WTC11 (cell line): ENCODE measurements at regions not wholly inside any gene's neighbourhood (a gene's known extent, or its start where the extent isn't known, plus 50 kb on each side); places are given as distances from the start of the nearest gene placed in this dataset.

Source experiments
- ATAC-seq: fragments of 200-7000 bp; cut with Tn5 transposase; 2 replicates; pipeline ENCODE4 v1.10.0; 2021; ENCODE audit warnings: mild to moderate bottlenecking, moderate library complexity
- CTCF ChIA-PET: fragments of 300-600 bp; sonication (Branson Sonifier 250); formaldehyde crosslinking; loops from one replicate; lab custom pipeline; 2021; ENCODE audit warnings: antibody characterized with exemption; lab: Charles Lee
- POLR2A ChIA-PET: fragments of 350-600 bp; sonication (Branson Sonifier 250); formaldehyde crosslinking; loops from one replicate; lab custom pipeline; 2021; ENCODE audit warnings: antibody characterized with exemption; lab: Charles Lee
- DNase-seq: peaks from one replicate; pipeline ENCODE4 v3.0.0; 2021; ENCODE audit warnings: low spot score
- H3K27ac Mint-ChIP-seq: 2 replicates; pipeline ENCODE4 v1.8.0; 2021; ENCODE audit warnings: mixed read lengths
- H3K27me3 Mint-ChIP-seq: 2 replicates; pipeline ENCODE4 v1.8.0; 2021; ENCODE audit warnings: low read depth, mild to moderate bottlenecking, moderate library complexity, mixed read lengths
- H3K36me3 Mint-ChIP-seq: 2 replicates; pipeline ENCODE4 v1.8.0; 2021; ENCODE audit warnings: mixed read lengths
- H3K4me1 Mint-ChIP-seq: 2 replicates; pipeline ENCODE4 v1.8.0; 2022; ENCODE audit warnings: mixed read lengths
- H3K4me3 Mint-ChIP-seq: 2 replicates; pipeline ENCODE4 v1.8.0; 2021; ENCODE audit warnings: mild to moderate bottlenecking, moderate library complexity, mixed read lengths
- H3K9me3 Mint-ChIP-seq: 2 replicates; pipeline ENCODE4 v1.8.0; 2021; ENCODE audit warnings: mixed read lengths
- CREM ChIP-seq: sonication (generic); formaldehyde crosslinking; IDR thresholded peaks from 2 replicates; pipeline ENCODE4 v1.8.1; 2022; ENCODE audit warnings: mild to moderate bottlenecking, missing genetic modification reagents, moderate library complexity
- ELF4 ChIP-seq: sonication (generic); formaldehyde crosslinking; IDR thresholded peaks from 2 replicates; pipeline ENCODE4 v1.8.1; 2022; ENCODE audit warnings: low read depth, mild to moderate bottlenecking, moderate library complexity, missing genetic modification reagents
- EMX1 ChIP-seq: fragments of 250-450 bp; sonication (Bioruptor Pico); IDR thresholded peaks from 2 replicates; pipeline ENCODE4 v1.8.0; 2021; ENCODE audit warnings: mild to moderate bottlenecking
- ESRRA ChIP-seq: sonication (generic); formaldehyde crosslinking; IDR thresholded peaks from 2 replicates; pipeline ENCODE4 v1.8.1; 2022; ENCODE audit warnings: mild to moderate bottlenecking, missing genetic modification reagents, borderline replicate concordance
- FOXK1 ChIP-seq: sonication (generic); formaldehyde crosslinking; IDR thresholded peaks from 2 replicates; pipeline ENCODE4 v1.8.0; 2022; ENCODE audit warnings: mild to moderate bottlenecking, moderate library complexity, missing genetic modification reagents
- GTF2I ChIP-seq: fragments of 250-450 bp; sonication (Bioruptor Pico); conservative IDR thresholded peaks from 2 replicates; pipeline ENCODE4 v1.4.0; 2021; ENCODE audit warnings: mild to moderate bottlenecking
- IRF2 ChIP-seq: sonication (generic); formaldehyde crosslinking; IDR thresholded peaks from 2 replicates; pipeline ENCODE4 v1.8.0; 2022; ENCODE audit warnings: low read depth, missing genetic modification reagents, borderline replicate concordance
- NFYB ChIP-seq: sonication (generic); formaldehyde crosslinking; conservative IDR thresholded peaks from 2 replicates; pipeline ENCODE4 v1.8.0; 2022; ENCODE audit warnings: low read depth, missing genetic modification reagents
- RELA ChIP-seq: sonication (generic); formaldehyde crosslinking; IDR thresholded peaks from 2 replicates; pipeline ENCODE4 v1.8.1; 2022; ENCODE audit warnings: missing genetic modification reagents, mild to moderate bottlenecking, borderline replicate concordance
- SMAD3 ChIP-seq: sonication (generic); formaldehyde crosslinking; IDR thresholded peaks from 2 replicates; pipeline ENCODE4 v1.8.0; 2022; ENCODE audit warnings: missing genetic modification reagents, mild to moderate bottlenecking, borderline replicate concordance
- TCF7 ChIP-seq: sonication (generic); formaldehyde crosslinking; IDR thresholded peaks from 2 replicates; pipeline ENCODE4 v1.8.0; 2022; ENCODE audit warnings: mild to moderate bottlenecking, low read depth, missing genetic modification reagents, moderate library complexity
- TEAD1 ChIP-seq: sonication (generic); formaldehyde crosslinking; IDR thresholded peaks from 2 replicates; pipeline ENCODE4 v1.8.0; 2022; ENCODE audit warnings: mild to moderate bottlenecking, missing genetic modification reagents
- TEAD4 ChIP-seq: sonication (generic); formaldehyde crosslinking; IDR thresholded peaks from 2 replicates; pipeline ENCODE4 v1.8.0; 2022; ENCODE audit warnings: mild to moderate bottlenecking, missing genetic modification reagents
- ZNF138 ChIP-seq: sonication (generic); formaldehyde crosslinking; conservative IDR thresholded peaks from 2 replicates; pipeline ENCODE4 v1.8.1; 2022; ENCODE audit warnings: mild to moderate bottlenecking, moderate library complexity, missing genetic modification reagents
- ZNF232 ChIP-seq: sonication (generic); formaldehyde crosslinking; IDR thresholded peaks from 2 replicates; pipeline ENCODE4 v1.8.0; 2022; ENCODE audit warnings: mild to moderate bottlenecking, missing genetic modification reagents
- ZNF263 ChIP-seq: sonication (generic); formaldehyde crosslinking; IDR thresholded peaks from 2 replicates; pipeline ENCODE4 v1.8.1; 2022; ENCODE audit warnings: low read depth, mild to moderate bottlenecking, moderate library complexity, missing genetic modification reagents
- ZNF396 ChIP-seq: fragments of 250-450 bp; sonication (Bioruptor Pico); IDR thresholded peaks from 2 replicates; pipeline ENCODE4 v1.8.0; 2021; ENCODE audit warnings: mild to moderate bottlenecking, moderate library complexity, borderline replicate concordance
- ZNF416 ChIP-seq: fragments of 250-450 bp; sonication (Bioruptor Pico); IDR thresholded peaks from 2 replicates; pipeline ENCODE4 v1.9.0; 2021; ENCODE audit warnings: mild to moderate bottlenecking, inconsistent platforms
- ZNF671 ChIP-seq: fragments of 250-450 bp; sonication (Bioruptor Pico); IDR thresholded peaks from 2 replicates; pipeline ENCODE4 v1.8.0; 2021; ENCODE audit warnings: mild to moderate bottlenecking
- TF ChIP-seq, protein P1 (sequence below): fragments of 250-450 bp; sonication (Bioruptor Pico); IDR thresholded peaks from 2 replicates; pipeline ENCODE4 v1.9.0; 2021; ENCODE audit warnings: mild to moderate bottlenecking, borderline replicate concordance
- TF ChIP-seq, protein P2 (sequence below): fragments of 250-450 bp; sonication (Bioruptor Pico); IDR thresholded peaks from 2 replicates; pipeline ENCODE4 v1.8.0; 2021; ENCODE audit warnings: mild to moderate bottlenecking
- TF ChIP-seq, protein P3 (sequence below): sonication (generic); formaldehyde crosslinking; IDR thresholded peaks from 2 replicates; pipeline ENCODE4 v1.8.1; 2022; ENCODE audit warnings: mild to moderate bottlenecking, moderate library complexity, missing genetic modification reagents
- TF ChIP-seq, protein P4 (sequence below): sonication (generic); formaldehyde crosslinking; IDR thresholded peaks from 2 replicates; pipeline ENCODE4 v1.8.1; 2023; ENCODE audit warnings: mild to moderate bottlenecking, missing genetic modification reagents
- TF ChIP-seq, protein P5 (sequence below): sonication (generic); formaldehyde crosslinking; IDR thresholded peaks from 2 replicates; pipeline ENCODE4 v1.8.1; 2023; ENCODE audit warnings: mild to moderate bottlenecking, missing genetic modification reagents, moderate library complexity
- TF ChIP-seq, protein P6 (sequence below): sonication (generic); formaldehyde crosslinking; conservative IDR thresholded peaks from 2 replicates; pipeline ENCODE4 v1.8.1; 2023; ENCODE audit warnings: mild to moderate bottlenecking, low read depth, missing genetic modification reagents, moderate library complexity

DNA sequence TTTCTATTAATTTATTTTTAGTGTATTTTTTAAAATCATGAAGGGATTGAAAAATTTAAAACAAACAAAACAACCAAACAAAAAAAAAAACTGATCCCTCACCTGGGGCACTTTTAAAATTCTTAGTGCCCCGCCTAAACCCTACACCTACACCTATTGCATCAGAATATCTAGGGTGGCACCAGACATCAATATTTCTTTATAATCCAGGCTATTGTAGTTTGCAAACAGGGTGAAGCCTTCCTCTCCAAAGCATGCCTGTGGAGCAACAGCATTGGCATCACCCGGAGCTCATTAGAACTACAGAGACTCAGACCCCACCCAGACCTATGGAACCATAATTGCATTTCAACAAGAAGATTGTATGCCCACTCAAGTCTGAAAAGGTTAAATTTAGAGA is 54.9 kb upstream of the ACP3 start (continued):
- TF ChIP-seq, protein P1, sequence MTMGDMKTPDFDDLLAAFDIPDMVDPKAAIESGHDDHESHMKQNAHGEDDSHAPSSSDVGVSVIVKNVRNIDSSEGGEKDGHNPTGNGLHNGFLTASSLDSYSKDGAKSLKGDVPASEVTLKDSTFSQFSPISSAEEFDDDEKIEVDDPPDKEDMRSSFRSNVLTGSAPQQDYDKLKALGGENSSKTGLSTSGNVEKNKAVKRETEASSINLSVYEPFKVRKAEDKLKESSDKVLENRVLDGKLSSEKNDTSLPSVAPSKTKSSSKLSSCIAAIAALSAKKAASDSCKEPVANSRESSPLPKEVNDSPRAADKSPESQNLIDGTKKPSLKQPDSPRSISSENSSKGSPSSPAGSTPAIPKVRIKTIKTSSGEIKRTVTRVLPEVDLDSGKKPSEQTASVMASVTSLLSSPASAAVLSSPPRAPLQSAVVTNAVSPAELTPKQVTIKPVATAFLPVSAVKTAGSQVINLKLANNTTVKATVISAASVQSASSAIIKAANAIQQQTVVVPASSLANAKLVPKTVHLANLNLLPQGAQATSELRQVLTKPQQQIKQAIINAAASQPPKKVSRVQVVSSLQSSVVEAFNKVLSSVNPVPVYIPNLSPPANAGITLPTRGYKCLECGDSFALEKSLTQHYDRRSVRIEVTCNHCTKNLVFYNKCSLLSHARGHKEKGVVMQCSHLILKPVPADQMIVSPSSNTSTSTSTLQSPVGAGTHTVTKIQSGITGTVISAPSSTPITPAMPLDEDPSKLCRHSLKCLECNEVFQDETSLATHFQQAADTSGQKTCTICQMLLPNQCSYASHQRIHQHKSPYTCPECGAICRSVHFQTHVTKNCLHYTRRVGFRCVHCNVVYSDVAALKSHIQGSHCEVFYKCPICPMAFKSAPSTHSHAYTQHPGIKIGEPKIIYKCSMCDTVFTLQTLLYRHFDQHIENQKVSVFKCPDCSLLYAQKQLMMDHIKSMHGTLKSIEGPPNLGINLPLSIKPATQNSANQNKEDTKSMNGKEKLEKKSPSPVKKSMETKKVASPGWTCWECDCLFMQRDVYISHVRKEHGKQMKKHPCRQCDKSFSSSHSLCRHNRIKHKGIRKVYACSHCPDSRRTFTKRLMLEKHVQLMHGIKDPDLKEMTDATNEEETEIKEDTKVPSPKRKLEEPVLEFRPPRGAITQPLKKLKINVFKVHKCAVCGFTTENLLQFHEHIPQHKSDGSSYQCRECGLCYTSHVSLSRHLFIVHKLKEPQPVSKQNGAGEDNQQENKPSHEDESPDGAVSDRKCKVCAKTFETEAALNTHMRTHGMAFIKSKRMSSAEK (CRISPR knock-in tag), result no peak
- TF ChIP-seq CREM (no peak), SMAD3 (no peak), ZNF138 (CRISPR knock-in tag) (no peak), FOXK1 (no peak), ELF4 (no peak)

DNA sequence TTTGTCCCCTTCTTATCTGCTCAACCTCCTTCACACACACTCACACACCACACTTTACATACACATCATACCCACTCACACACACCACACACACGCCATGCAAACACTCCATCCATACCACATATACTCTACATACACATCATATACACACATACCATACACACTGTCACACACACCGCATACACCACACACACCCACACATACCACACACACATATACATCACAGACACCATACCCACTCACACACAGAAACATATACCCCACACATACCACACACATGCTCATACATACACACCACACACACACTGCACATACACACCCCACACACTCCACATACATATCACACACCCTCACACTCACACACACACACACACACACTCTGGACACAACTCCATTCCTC is 54.3 kb upstream of the ACP3 start:
- no peak for ATAC-seq
- DNase-seq, result no peak
- ChIA-PET POLR2A (no interaction called here), CTCF (no interaction called here)
- no peak overlapping the region for H3K27ac Mint-ChIP-seq
- peaks cover 11% of the 10 kb centered on the region for H3K4me1 Mint-ChIP-seq
- no peaks in the 10 kb centered on the region for H3K27me3 Mint-ChIP-seq
- peaks cover under 1% of the 10 kb centered on the region; the same call in 1 of the 2 replicates for H3K9me3 Mint-ChIP-seq
- no peaks in the 10 kb centered on the region for H3K36me3 Mint-ChIP-seq
- TF ChIP-seq ZNF416 (no peak), ZNF396 (CRISPR knock-in tag) (no peak), GTF2I (CRISPR knock-in tag) (no peak), ZNF232 (CRISPR knock-in tag) (no peak), TEAD4 (CRISPR knock-in tag) (no peak), TCF7 (CRISPR knock-in tag) (no peak), ESRRA (CRISPR knock-in tag) (no peak), ZNF263 (CRISPR knock-in tag) (no peak), RELA (CRISPR knock-in tag) (no peak), ZNF671 (CRISPR knock-in tag) (no peak)
- TF ChIP-seq, protein P2, sequence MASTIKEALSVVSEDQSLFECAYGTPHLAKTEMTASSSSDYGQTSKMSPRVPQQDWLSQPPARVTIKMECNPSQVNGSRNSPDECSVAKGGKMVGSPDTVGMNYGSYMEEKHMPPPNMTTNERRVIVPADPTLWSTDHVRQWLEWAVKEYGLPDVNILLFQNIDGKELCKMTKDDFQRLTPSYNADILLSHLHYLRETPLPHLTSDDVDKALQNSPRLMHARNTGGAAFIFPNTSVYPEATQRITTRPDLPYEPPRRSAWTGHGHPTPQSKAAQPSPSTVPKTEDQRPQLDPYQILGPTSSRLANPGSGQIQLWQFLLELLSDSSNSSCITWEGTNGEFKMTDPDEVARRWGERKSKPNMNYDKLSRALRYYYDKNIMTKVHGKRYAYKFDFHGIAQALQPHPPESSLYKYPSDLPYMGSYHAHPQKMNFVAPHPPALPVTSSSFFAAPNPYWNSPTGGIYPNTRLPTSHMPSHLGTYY (CRISPR knock-in tag), result no peak
- TF ChIP-seq, protein P3, sequence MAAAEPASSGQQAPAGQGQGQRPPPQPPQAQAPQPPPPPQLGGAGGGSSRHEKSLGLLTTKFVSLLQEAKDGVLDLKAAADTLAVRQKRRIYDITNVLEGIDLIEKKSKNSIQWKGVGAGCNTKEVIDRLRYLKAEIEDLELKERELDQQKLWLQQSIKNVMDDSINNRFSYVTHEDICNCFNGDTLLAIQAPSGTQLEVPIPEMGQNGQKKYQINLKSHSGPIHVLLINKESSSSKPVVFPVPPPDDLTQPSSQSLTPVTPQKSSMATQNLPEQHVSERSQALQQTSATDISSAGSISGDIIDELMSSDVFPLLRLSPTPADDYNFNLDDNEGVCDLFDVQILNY (CRISPR knock-in tag), result no peak
- TF ChIP-seq, protein P4, sequence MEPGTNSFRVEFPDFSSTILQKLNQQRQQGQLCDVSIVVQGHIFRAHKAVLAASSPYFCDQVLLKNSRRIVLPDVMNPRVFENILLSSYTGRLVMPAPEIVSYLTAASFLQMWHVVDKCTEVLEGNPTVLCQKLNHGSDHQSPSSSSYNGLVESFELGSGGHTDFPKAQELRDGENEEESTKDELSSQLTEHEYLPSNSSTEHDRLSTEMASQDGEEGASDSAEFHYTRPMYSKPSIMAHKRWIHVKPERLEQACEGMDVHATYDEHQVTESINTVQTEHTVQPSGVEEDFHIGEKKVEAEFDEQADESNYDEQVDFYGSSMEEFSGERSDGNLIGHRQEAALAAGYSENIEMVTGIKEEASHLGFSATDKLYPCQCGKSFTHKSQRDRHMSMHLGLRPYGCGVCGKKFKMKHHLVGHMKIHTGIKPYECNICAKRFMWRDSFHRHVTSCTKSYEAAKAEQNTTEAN, result no peak
- no peak overlapping the region for H3K4me3 Mint-ChIP-seq

DNA sequence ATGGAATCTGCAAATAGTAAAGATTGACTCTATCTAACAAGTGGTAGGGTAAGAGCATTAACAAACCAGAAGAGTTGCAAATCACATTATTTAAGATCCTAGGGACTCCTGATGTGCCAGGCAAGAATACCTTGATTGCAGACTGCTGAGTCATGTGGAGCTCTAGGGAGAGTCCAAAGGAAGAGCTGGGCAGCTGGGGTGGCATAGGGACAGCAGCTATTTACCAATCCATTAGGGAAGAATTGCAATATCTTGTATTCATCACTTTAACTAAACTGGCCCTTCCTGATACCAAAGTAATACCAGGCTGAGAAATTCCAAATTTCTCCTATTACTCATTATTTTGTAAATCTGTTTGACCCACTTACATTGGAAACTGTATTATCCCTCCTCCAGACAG is 52.2 kb upstream of the ACP3 start:
- H3K27ac Mint-ChIP-seq, result no peak overlapping the region
- POLR2A ChIA-PET, result no interaction called here
- TF ChIP-seq, protein P5, sequence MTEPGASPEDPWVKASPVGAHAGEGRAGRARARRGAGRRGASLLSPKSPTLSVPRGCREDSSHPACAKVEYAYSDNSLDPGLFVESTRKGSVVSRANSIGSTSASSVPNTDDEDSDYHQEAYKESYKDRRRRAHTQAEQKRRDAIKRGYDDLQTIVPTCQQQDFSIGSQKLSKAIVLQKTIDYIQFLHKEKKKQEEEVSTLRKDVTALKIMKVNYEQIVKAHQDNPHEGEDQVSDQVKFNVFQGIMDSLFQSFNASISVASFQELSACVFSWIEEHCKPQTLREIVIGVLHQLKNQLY (CRISPR knock-in tag), result no peak
- no peak for TF ChIP-seq EMX1 (CRISPR knock-in tag)
- TF ChIP-seq, protein P6, sequence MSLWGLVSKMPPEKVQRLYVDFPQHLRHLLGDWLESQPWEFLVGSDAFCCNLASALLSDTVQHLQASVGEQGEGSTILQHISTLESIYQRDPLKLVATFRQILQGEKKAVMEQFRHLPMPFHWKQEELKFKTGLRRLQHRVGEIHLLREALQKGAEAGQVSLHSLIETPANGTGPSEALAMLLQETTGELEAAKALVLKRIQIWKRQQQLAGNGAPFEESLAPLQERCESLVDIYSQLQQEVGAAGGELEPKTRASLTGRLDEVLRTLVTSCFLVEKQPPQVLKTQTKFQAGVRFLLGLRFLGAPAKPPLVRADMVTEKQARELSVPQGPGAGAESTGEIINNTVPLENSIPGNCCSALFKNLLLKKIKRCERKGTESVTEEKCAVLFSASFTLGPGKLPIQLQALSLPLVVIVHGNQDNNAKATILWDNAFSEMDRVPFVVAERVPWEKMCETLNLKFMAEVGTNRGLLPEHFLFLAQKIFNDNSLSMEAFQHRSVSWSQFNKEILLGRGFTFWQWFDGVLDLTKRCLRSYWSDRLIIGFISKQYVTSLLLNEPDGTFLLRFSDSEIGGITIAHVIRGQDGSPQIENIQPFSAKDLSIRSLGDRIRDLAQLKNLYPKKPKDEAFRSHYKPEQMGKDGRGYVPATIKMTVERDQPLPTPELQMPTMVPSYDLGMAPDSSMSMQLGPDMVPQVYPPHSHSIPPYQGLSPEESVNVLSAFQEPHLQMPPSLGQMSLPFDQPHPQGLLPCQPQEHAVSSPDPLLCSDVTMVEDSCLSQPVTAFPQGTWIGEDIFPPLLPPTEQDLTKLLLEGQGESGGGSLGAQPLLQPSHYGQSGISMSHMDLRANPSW, result no peak
- no peak for TF ChIP-seq TEAD1 (CRISPR knock-in tag)
- no peak for TF ChIP-seq ZNF263 (CRISPR knock-in tag)
- no peak for TF ChIP-seq NFYB (CRISPR knock-in tag)
- no peak for TF ChIP-seq IRF2 (CRISPR knock-in tag)
- TF ChIP-seq SMAD3, result no peak
- DNase-seq, result no peak
- H3K4me3 Mint-ChIP-seq, result no peak overlapping the region
- H3K36me3 Mint-ChIP-seq, result no peaks in the 10 kb centered on the region
- peaks cover 15% of the 10 kb centered on the region for H3K4me1 Mint-ChIP-seq
- H3K27me3 Mint-ChIP-seq, result no peaks in the 10 kb centered on the region
- CTCF ChIA-PET, result interaction anchor here (1.0 to 2.2 kb wide), 2 partner anchors 77 to 135 kb away, joined by 3 to 10 read pairs; no protein-coding TSS in a partner anchor
- no peak for ATAC-seq
- peaks cover 10% of the 10 kb centered on the region for H3K9me3 Mint-ChIP-seq
